GM08714 (cell line): ENCODE measurements at regions not wholly inside any gene's neighbourhood (a gene's known extent, or its start where the extent isn't known, plus 50 kb on each side); places are given as distances from the start of the nearest gene placed in this dataset.
"Not testable (repeated sequence)": the region's sequence is repeated elsewhere in the genome, so short reads cannot be mapped to it uniquely, and the experiment has no call there.

Experiments
- H3K4me3 ChIP-seq: fragments of 200-500 bp; sonication (Bioruptor generic); 2 replicates; pipeline ENCODE4 v1.5.1; 2014; ENCODE audit warnings: mild to moderate bottlenecking, low read length, inconsistent platforms
- ZNF274 ChIP-seq: IDR thresholded peaks from 2 replicates; pipeline ENCODE4 v1.6.1; 2012; ENCODE audit warnings: mild to moderate bottlenecking, low read depth, low read length

DNA sequence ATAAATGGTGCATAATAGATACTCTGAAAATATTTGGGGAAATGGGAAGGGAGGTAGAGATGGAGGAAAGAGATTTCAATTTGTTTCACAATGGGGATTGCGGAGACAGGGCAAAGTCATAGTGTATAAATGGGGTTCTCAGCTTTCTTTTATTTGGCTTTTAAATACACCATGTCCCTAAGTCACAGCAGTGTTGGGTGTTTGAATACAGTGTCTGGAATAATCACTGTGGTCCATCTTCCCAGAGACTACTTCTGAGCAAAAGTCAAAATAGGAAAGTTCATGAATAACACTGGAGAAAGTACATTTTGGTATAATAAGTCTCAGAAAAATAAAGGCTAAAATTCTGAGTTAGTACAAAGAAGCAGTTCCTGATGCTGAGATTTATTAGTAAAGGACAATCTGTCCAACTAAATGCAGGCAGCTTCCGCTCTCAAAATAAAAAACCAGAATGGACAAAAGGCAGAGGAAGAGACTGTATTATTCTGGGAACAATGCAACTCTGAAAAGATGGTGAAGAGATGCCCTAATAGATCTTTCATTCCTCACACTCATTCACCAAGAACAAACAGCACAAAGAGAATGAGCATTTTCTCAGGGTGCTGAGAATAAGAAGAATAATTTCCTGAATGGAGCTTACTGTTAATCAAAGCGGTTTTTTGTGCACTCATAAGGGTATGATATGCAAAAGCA, 295.4 kb upstream of the PIK3C3 start:
- H3K4me3 ChIP-seq: no peak overlapping the region
- no peak for TF ChIP-seq ZNF274

GRCh38 chr18:41657189-41657588, 297.8 kb upstream of the PIK3C3 start:
- H3K4me3 ChIP-seq: no peak overlapping the region
- no peak for TF ChIP-seq ZNF274

- no peak for TF ChIP-seq ZNF274
- no peak overlapping the region for H3K4me3 ChIP-seq
These were observed 300.0 kb upstream of the PIK3C3 start for GRCh38 chr18:41655074-41655473.

DNA sequence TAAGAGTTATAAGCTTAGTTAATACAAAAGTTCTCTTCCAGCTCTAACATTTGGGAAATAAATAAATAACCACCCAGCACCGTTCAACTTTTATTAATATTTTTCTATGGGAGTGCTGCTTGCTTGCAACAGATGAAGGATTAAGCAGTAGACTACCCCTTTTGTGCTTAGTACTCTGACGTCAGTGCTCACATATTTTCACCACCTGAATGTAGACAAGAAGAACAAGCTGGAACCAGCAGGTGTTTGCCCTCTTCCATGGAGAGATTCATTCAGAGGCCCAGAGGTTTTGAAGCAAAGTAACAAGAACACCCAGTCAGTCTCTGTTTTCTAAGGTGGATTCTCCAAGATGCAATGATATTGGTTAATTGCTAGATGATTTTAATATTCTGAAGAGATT, 307.1 kb upstream of the PIK3C3 start:
- no peak overlapping the region for H3K4me3 ChIP-seq
- TF ChIP-seq ZNF274: no peak

GRCh38 chr18:41646915-41647620, 308.0 kb upstream of the PIK3C3 start:
- H3K4me3 ChIP-seq: no peak overlapping the region
- no peak for TF ChIP-seq ZNF274

DNA sequence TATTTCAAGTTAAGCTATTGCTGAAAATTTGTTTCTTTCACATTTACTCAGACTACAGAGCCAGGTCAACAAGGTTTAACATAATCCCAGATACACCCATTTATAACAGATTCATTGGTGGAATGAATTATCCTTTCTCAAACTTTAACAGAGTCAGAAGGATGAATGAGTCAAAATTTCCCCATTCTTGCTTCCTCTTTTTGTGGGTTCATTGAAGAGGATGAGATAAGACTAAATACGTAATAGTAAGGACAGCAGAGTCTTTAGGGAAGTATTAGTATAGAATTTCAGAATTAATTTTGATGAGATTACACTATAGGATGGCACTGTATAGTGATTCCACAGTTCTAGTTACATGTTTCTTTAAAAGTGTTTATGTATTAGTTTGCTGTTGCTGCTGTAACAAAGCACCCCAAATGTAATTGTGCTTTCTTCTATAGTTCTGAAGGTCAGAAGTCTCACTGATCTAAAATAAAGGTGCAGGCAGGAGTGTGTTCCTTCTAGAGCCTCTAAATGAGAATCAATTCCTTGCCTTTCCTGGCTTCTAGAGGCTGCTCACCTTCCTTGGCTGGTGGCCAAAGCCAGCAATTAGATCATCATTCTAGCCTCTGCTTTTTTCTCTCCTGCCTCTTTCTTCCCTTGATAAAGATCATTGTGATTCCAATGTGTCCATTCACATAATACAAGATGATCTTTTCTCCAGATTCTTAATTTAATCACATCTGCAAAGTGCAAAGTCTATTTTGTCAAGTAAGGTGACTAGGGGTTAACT, 309.3 kb upstream of the PIK3C3 start:
- TF ChIP-seq ZNF274: no peak
- H3K4me3 ChIP-seq: no peak overlapping the region

- H3K4me3 ChIP-seq: no peak overlapping the region
- TF ChIP-seq ZNF274: no peak
These were observed 310.6 kb upstream of the PIK3C3 start for GRCh38 chr18:41644466-41644865.

DNA sequence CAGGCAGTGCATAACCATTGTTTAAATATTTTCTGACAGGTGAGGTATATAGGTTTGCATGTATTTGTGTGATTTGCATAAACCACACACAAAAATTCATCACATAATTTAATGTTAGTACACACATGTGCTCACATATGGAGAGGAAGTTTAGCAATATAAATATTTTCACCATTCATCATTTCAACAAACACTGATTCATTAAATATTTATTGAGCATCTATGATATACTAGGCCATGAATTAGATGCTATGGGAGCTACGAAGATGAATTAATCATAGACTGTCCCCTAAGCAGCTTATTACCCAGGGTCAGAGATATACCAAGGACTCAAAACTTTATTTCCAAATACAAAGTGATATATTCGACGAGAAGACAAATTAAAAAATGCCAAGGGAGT, 311.6 kb upstream of the PIK3C3 start:
- TF ChIP-seq ZNF274: no peak

GRCh38 chr18:41642756-41643155, 312.3 kb upstream of the PIK3C3 start:
- no peak for TF ChIP-seq ZNF274
- no peak overlapping the region for H3K4me3 ChIP-seq

More for the DNA sequence above, 311.6 kb upstream of the PIK3C3 start:
- H3K4me3 ChIP-seq: no peak overlapping the region

DNA sequence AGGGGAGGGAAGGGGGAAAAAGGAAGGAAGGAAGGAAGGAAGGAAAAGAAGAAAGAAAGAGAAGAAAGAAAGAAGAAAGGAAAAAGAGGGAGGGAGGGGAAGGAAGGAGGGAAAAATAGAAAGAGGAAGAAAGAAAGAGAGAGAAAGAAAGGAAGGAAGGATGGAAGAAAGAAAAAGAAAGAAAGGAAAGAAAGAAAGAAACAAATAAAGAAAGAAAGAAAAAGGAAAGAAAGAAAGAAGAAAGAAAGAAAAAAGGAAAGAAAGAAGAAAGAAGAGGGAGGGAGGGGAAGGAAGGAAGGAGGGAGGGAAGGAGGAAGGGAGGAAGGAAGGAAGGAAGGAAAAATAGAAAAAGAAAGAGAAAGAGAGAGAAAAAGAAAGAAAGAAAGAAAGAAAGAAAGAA, 315.8 kb upstream of the PIK3C3 start:
- TF ChIP-seq ZNF274: no peak
- H3K4me3 ChIP-seq: no peak overlapping the region

- H3K4me3 ChIP-seq: not testable (repeated sequence)
These were observed 323.2 kb upstream of the PIK3C3 start for GRCh38 chr18:41631723-41632285.

DNA sequence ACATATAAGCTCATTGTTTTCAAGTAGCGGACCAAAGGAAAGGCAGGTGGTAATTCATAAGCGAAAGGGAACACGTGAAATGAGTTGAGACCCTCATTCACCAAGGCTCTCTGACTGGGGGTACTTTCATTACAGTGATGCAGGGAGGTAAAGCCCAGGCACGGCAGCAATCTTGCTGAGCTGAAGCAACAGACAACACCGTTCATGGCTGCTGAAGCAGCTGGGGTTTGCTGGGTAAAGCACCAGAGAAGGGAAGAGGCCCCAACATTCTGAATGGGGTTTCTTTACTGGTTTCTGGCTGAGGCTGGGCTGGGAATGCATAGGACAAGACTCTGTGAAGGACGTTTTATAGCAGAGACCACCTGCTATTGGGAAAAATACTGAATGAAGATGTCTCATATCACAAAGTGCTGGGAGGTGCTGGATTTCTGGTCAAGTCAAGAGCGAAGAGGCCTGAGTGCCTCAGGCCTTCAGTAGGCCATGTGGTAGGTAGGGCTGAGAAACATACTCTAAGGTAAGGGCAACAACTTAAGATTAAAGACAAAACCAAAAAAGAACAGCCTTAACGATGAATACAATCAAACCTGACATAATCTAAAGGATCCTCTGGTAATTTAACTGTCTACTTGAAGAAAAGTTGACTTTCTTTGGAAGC, 324.7 kb upstream of the PIK3C3 start:
- no peak for TF ChIP-seq ZNF274
- H3K4me3 ChIP-seq: no peak overlapping the region; the same call in 1 of the 2 replicates

GRCh38 chr18:41624460-41624859, 330.6 kb upstream of the PIK3C3 start:
- TF ChIP-seq ZNF274: no peak
- H3K4me3 ChIP-seq: no peak overlapping the region

DNA sequence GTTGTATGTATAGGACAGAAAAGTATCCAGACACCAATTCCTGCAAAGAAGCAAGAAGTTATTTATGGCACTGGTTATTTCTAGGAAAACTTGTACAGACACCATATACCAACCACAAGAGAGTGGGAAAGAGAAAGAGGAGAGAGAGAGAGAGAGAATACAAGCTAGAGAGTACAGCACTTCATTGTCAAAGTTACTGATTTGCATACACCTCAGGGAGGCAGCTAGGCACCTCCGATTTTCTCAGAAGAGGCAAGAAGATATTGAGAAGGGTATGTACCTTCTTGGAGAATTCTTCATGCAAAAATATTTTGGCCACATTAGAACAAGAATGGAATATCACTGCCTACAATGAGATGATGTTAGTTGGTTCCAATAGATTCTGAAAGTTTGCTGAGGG, 333.9 kb upstream of the PIK3C3 start:
- no peak overlapping the region for H3K4me3 ChIP-seq
- TF ChIP-seq ZNF274: no peak
